OCI-LY7 (cell line): ENCODE measurements at regions not wholly inside any gene's neighbourhood (a gene's known extent, or its start where the extent isn't known, plus 50 kb on each side); places are given as distances from the start of the nearest gene placed in this dataset.

Source experiments
- BruUV-seq: library from RNA; stranded (reverse); fragments of 400-500 nt; replicated peaks from 2 replicates; lab custom pipeline; 2021; lab: Mats Ljungman, UMichigan
- CTCF ChIA-PET: fragments of 300-600 bp; sonication (Branson Sonifier 250); formaldehyde crosslinking; loops from one replicate; lab custom pipeline; 2022; ENCODE audit warnings: antibody characterized with exemption; ENCODE audit not compliant: unreplicated experiment; lab: Charles Lee
- POLR2A ChIA-PET: fragments of 300-600 bp; sonication (Branson Sonifier 250); formaldehyde crosslinking; loops from one replicate; lab custom pipeline; 2022; ENCODE audit warnings: antibody characterized with exemption; lab: Charles Lee
- DNase-seq: peaks from one replicate; pipeline ENCODE4 v3.0.0-alpha.2; 2015; ENCODE audit warnings: low spot score
- H2AFZ ChIP-seq: fragments of 200-600 bp; sonication (generic), shearing (Covaris generic); 2 replicates; pipeline ENCODE4 v1.6.1; 2014; ENCODE audit warnings: mild to moderate bottlenecking, antibody characterized with exemption, low read length, moderate library complexity
- H3K27ac ChIP-seq: fragments of 200-600 bp; sonication (generic); 2 replicates; pipeline ENCODE4 v1.5.1; 2014; ENCODE audit warnings: mixed run types, low read depth, mild to moderate bottlenecking, moderate library complexity, low read length, inconsistent platforms; ENCODE audit not compliant: poor library complexity, severe bottlenecking
- H3K36me3 ChIP-seq: fragments of 200-600 bp; sonication (generic); 2 replicates; pipeline ENCODE4 v1.6.1; 2014; ENCODE audit warnings: mild to moderate bottlenecking, antibody characterized with exemption, low read length, moderate library complexity, mixed read lengths; ENCODE audit not compliant: insufficient read depth
- H3K4me1 ChIP-seq: fragments of 200-600 bp; sonication (generic); 2 replicates; pipeline ENCODE4 v1.5.1; 2014; ENCODE audit warnings: mild to moderate bottlenecking, low read length; ENCODE audit not compliant: insufficient read depth, poor library complexity, severe bottlenecking
- H3K4me2 ChIP-seq: fragments of 200-600 bp; sonication (generic); 2 replicates; pipeline ENCODE4 v1.6.1; 2014; ENCODE audit warnings: mild to moderate bottlenecking, low read length
- H3K4me3 ChIP-seq: fragments of 200-600 bp; sonication (generic); 2 replicates; pipeline ENCODE4 v1.5.1; 2014; ENCODE audit warnings: mild to moderate bottlenecking, low read depth, low read length; ENCODE audit not compliant: poor library complexity, severe bottlenecking
- H3K79me2 ChIP-seq: fragments of 200-600 bp; sonication (generic); 2 replicates; pipeline ENCODE4 v1.6.1; 2016; ENCODE audit warnings: low read depth, mild to moderate bottlenecking, low read length, moderate library complexity, mixed read lengths; ENCODE audit not compliant: insufficient read depth
- H3K9me2 ChIP-seq: fragments of 200-600 bp; sonication (generic); 2 replicates; pipeline ENCODE4 v1.6.1; 2016; ENCODE audit warnings: mild to moderate bottlenecking, low read length, mixed read lengths; ENCODE audit not compliant: insufficient read depth
- H3K9me3 ChIP-seq: fragments of 200-600 bp; sonication (generic); 2 replicates; pipeline ENCODE4 v1.6.1; 2014; ENCODE audit warnings: mild to moderate bottlenecking, mixed run types, low read length, mixed read lengths
- H4K20me1 ChIP-seq: fragments of 200-600 bp; sonication (generic); 2 replicates; pipeline ENCODE4 v1.6.1; 2014; ENCODE audit warnings: mild to moderate bottlenecking, antibody characterized with exemption, low read length, moderate library complexity, mixed read lengths; ENCODE audit not compliant: insufficient read depth
- CTCF ChIP-seq: fragments of 200-600 bp; sonication (generic); conservative IDR thresholded peaks from 2 replicates; pipeline ENCODE4 v1.5.1; 2014; ENCODE audit warnings: mild to moderate bottlenecking, antibody characterized with exemption, low read length, moderate library complexity, mixed read lengths
- EZH2phosphoT487 ChIP-seq: fragments of 200-600 bp; sonication (generic); IDR thresholded peaks from 2 replicates; pipeline ENCODE4 v1.6.1; 2018; ENCODE audit warnings: low read depth, borderline replicate concordance, mild to moderate bottlenecking, mixed run types, antibody characterized with exemption, low read length, moderate library complexity, mixed read lengths
- intact Hi-C: fragments of 100-400 bp; cut with micrococcal nuclease; formaldehyde crosslinking; loops from one replicate; pipeline ENCODE4 v1.10.0; 2022; ENCODE audit not compliant: unreplicated experiment

GRCh38 chr6:140344142-140344913, 969.9 kb upstream of the CITED2 start:
- H3K4me3 ChIP-seq, result no peak overlapping the region
- H3K79me2 ChIP-seq, result no peaks in the 10 kb centered on the region
- no peaks in the 10 kb centered on the region for H3K36me3 ChIP-seq
- H3K9me3 ChIP-seq, result no peaks in the 10 kb centered on the region
- no peak for TF ChIP-seq EZH2phosphoT487
- TF ChIP-seq CTCF, result no peak
- DNase-seq, result no peak
- 0 out of 2 replicates have a peak, but pooled peaks cover 4% of the 10 kb centered on the region for H3K9me2 ChIP-seq
- no TSS peak for BruUV-seq
- H3K27ac ChIP-seq, result no peak overlapping the region
- no peaks in the 10 kb centered on the region for H3K4me1 ChIP-seq
- no peaks in the 10 kb centered on the region for H4K20me1 ChIP-seq
- H3K4me2 ChIP-seq, result no peak overlapping the region
- ChIA-PET CTCF (no interaction called here), POLR2A (interaction anchor here (0.6 kb wide), 1 partner anchor 23 kb away, joined by 3 read pairs; no protein-coding TSS in a partner anchor)
- H2AFZ ChIP-seq, result no peak overlapping the region
- intact Hi-C loops, result no loop called here

DNA sequence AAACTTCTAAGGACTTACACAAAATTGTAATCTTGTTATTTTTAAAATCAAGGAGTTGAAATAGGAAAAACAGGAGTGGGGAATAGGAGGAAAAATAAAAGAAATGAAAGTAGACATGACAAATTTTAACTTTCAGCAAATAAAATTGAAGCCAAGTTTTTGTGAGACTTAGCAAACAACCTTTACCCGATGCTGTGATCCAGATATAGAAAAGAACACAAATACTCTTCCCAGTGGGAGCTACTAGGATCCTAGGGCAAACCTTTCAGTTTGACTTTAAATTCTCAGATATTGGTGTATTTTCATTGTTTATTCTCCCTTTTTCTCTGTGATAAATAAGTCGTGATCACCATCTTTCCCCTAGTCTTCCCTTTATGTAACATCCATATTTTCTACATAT, 968.7 kb upstream of the CITED2 start:
- H4K20me1 ChIP-seq, result no peaks in the 10 kb centered on the region
- no TSS peak for BruUV-seq
- no peak for TF ChIP-seq CTCF
- TF ChIP-seq EZH2phosphoT487, result no peak
- no peak overlapping the region for H3K4me2 ChIP-seq
- POLR2A ChIA-PET, result no interaction called here
- H3K27ac ChIP-seq, result no peak overlapping the region
- intact Hi-C loops, result no loop called here
- no peak overlapping the region for H3K4me3 ChIP-seq
- H2AFZ ChIP-seq, result no peak overlapping the region
- H3K79me2 ChIP-seq, result no peaks in the 10 kb centered on the region
- H3K9me3 ChIP-seq, result no peaks in the 10 kb centered on the region
- no peaks in the 10 kb centered on the region for H3K36me3 ChIP-seq
- 0 out of 2 replicates have a peak, but pooled peaks cover 3% of the 10 kb centered on the region for H3K9me2 ChIP-seq
- CTCF ChIA-PET, result no interaction called here
- no peaks in the 10 kb centered on the region for H3K4me1 ChIP-seq
- DNase-seq, result no peak

DNA sequence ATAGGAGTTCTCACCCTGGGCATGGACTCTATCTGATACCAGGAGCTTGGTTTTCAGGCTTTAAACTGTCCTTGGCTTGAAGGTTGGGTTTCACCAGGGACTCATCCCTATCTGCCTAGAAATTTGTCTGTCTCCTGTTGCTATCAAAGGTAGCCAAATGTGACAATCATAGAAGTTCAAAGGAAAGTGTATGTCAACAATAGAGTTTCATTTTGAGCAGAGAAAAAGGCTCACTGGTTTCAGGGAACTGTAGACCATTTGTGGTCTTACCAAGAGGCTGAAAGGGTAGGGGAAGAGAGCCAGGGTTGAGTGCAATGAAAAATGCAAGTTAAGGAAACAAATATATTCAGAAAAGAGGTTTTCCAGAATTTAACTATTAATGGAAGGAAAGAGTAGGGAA, 966.8 kb upstream of the CITED2 start:
- H3K4me1 ChIP-seq, result no peaks in the 10 kb centered on the region
- no TSS peak for BruUV-seq
- intact Hi-C loops, result no loop called here
- H3K4me3 ChIP-seq, result no peak overlapping the region
- POLR2A ChIA-PET, result no interaction called here
- no peak overlapping the region for H3K27ac ChIP-seq
- no peaks in the 10 kb centered on the region for H3K79me2 ChIP-seq
- CTCF ChIA-PET, result no interaction called here
- H4K20me1 ChIP-seq, result no peaks in the 10 kb centered on the region
- H3K36me3 ChIP-seq, result no peaks in the 10 kb centered on the region
- TF ChIP-seq CTCF (no peak), EZH2phosphoT487 (no peak)
- H3K9me2 ChIP-seq, result no peaks in the 10 kb centered on the region
- H3K4me2 ChIP-seq, result no peak overlapping the region
- no peak overlapping the region for H2AFZ ChIP-seq
- H3K9me3 ChIP-seq, result no peaks in the 10 kb centered on the region
- DNase-seq, result no peak
